Inflammatory macrophage treated with lipopolysaccharide for 1 hour (primary cell): ENCODE measurements at regions not wholly inside any gene's neighbourhood (a gene's known extent, or its start where the extent isn't known, plus 50 kb on each side); places are given as distances from the start of the nearest gene placed in this dataset.

ENCODE experiments used
- DNase-seq, 2 donors: peaks; one replicate each; pipeline ENCODE4 v3.0.0-alpha.2; 2020 to 2022

GRCh38 chr6:92942549-92942948, 476.8 kb downstream of the EPHA7 start:
- no peak for DNase-seq

- DNase-seq = no peak
Measured at GRCh38 chr6:92934625-92935024, 484.7 kb downstream of the EPHA7 start.

- DNase-seq = no peak
Measured at GRCh38 chr6:92930171-92930570, 489.2 kb downstream of the EPHA7 start.

GRCh38 chr6:92922216-92922806, 497.0 kb downstream of the EPHA7 start:
- no peak for DNase-seq

- DNase-seq = no peak
Measured at GRCh38 chr6:92915466-92915865, 503.9 kb downstream of the EPHA7 start.

GRCh38 chr6:92911301-92911700, 508.1 kb downstream of the EPHA7 start:
- DNase-seq = no peak

- no peak for DNase-seq
Measured at GRCh38 chr6:92910646-92911045, 508.7 kb downstream of the EPHA7 start.

- no peak for DNase-seq
Measured at GRCh38 chr6:92906385-92906784, 513.0 kb downstream of the EPHA7 start.

- no peak for DNase-seq
Measured at GRCh38 chr6:92893741-92894140, 525.6 kb downstream of the EPHA7 start.

GRCh38 chr6:92892626-92893170, 526.7 kb downstream of the EPHA7 start:
- DNase-seq = no peak

- DNase-seq = no peak
Measured at GRCh38 chr6:92888316-92888715, 531.0 kb downstream of the EPHA7 start.

- no peak for DNase-seq
Measured at GRCh38 chr6:92887871-92888270, 531.5 kb downstream of the EPHA7 start.

GRCh38 chr6:92879526-92879925, 539.8 kb downstream of the EPHA7 start:
- DNase-seq = no peak

- DNase-seq = no peak
Measured at GRCh38 chr6:92864966-92865555, 554.3 kb downstream of the EPHA7 start.

GRCh38 chr6:92849636-92850035, 569.7 kb downstream of the EPHA7 start:
- DNase-seq = no peak

- no peak for DNase-seq
Measured at GRCh38 chr6:92848901-92849300, 570.5 kb downstream of the EPHA7 start.

GRCh38 chr6:92848459-92848858, 570.9 kb downstream of the EPHA7 start:
- DNase-seq = no peak

- no peak for DNase-seq
Measured at GRCh38 chr6:92847988-92848387, 571.4 kb downstream of the EPHA7 start.

GRCh38 chr6:92840246-92840930, 579.0 kb downstream of the EPHA7 start:
- no peak for DNase-seq

GRCh38 chr6:92828788-92829187, 590.6 kb downstream of the EPHA7 start:
- no peak for DNase-seq

GRCh38 chr6:92827104-92827503, 592.3 kb downstream of the EPHA7 start:
- no peak for DNase-seq

GRCh38 chr6:92826633-92827032, 592.7 kb downstream of the EPHA7 start:
- DNase-seq = no peak

GRCh38 chr6:92822222-92822621, 597.1 kb downstream of the EPHA7 start:
- no peak for DNase-seq

- no peak for DNase-seq
Measured at GRCh38 chr6:92820601-92821000, 598.8 kb downstream of the EPHA7 start.
